Cardiac muscle cell (in vitro differentiated cells and primary cell): ENCODE measurements at regions not wholly inside any gene's neighbourhood (a gene's known extent, or its start where the extent isn't known, plus 50 kb on each side); places are given as distances from the start of the nearest gene placed in this dataset.
"Not testable (repeated sequence)": the region's sequence is repeated elsewhere in the genome, so short reads cannot be mapped to it uniquely, and the experiment has no call there.

Experiments used
- DNase-seq, 2 donors: peaks; one replicate each; pipeline versions ENCODE4 v3.0.0 to v3.0.0-alpha.2; 2010 to 2017; ENCODE audit warnings: low read depth in 1 of 2, low spot score in 1 of 2
- H3K27ac ChIP-seq: fragments of 200-600 bp; sonication (generic); 2 replicates; pipeline ENCODE4 v1.5.1; 2016
- H3K27me3 ChIP-seq: fragments of 200-600 bp; sonication (generic); 2 replicates; pipeline ENCODE4 v1.6.0; 2016; ENCODE audit warnings: control low read depth
- H3K36me3 ChIP-seq: fragments of 200-600 bp; sonication (generic); 2 replicates; pipeline ENCODE4 v1.5.1; 2016; ENCODE audit warnings: control low read depth
- H3K4me1 ChIP-seq: fragments of 200-600 bp; sonication (generic); 2 replicates; pipeline ENCODE4 v1.8.1; 2017; ENCODE audit warnings: low read depth, mild to moderate bottlenecking, mixed run types
- H3K4me3 ChIP-seq: fragments of 200-600 bp; sonication (generic); 2 replicates; pipeline ENCODE4 v1.5.1; 2016; ENCODE audit warnings: mild to moderate bottlenecking
- H3K9me3 ChIP-seq: fragments of 200-600 bp; sonication (generic); 2 replicates; pipeline ENCODE4 v1.5.1; 2017; ENCODE audit warnings: low read depth, mild to moderate bottlenecking, control low read depth
- CTCF ChIP-seq: IDR thresholded peaks from 2 replicates; pipeline ENCODE4 v1.5.1; 2012; ENCODE audit warnings: low read depth, mild to moderate bottlenecking, low read length

GRCh38 chr3:168933614-168934013 lies 729.9 kb downstream of the MECOM start:
- peak in 1 of 2 donors; percentile 5 for DNase-seq
- Histone ChIP-seq H3K36me3 (no peaks in the 10 kb centered on the region), H3K27me3 (no peaks in the 10 kb centered on the region), H3K27ac (no peak overlapping the region), H3K4me3 (no peak overlapping the region), H3K4me1 (no peaks in the 10 kb centered on the region), H3K9me3 (no peaks in the 10 kb centered on the region)
- no peak for TF ChIP-seq CTCF

GRCh38 chr3:168929997-168930396 lies 733.5 kb downstream of the MECOM start:
- not testable (repeated sequence) for H3K4me1 ChIP-seq, H3K4me3 ChIP-seq, DNase-seq, H3K36me3 ChIP-seq, H3K27me3 ChIP-seq, H3K9me3 ChIP-seq, H3K27ac ChIP-seq

GRCh38 chr3:168926426-168926825 lies 737.1 kb downstream of the MECOM start:
- Histone ChIP-seq H3K4me3 (no peak overlapping the region), H3K27me3 (no peaks in the 10 kb centered on the region), H3K9me3 (no peaks in the 10 kb centered on the region), H3K27ac (no peak overlapping the region), H3K4me1 (peaks cover 8% of the 10 kb centered on the region), H3K36me3 (no peaks in the 10 kb centered on the region)
- DNase-seq = no peak
- no peak for TF ChIP-seq CTCF

- H3K9me3 ChIP-seq = no peaks in the 10 kb centered on the region
- H3K36me3 ChIP-seq = no peaks in the 10 kb centered on the region
- no peak for DNase-seq
- H3K4me1 ChIP-seq = peaks cover 8% of the 10 kb centered on the region
- no peaks in the 10 kb centered on the region for H3K27me3 ChIP-seq
- H3K27ac ChIP-seq = no peak overlapping the region
- no peak for TF ChIP-seq CTCF
- H3K4me3 ChIP-seq = no peak overlapping the region
These were observed 737.9 kb downstream of the MECOM start for GRCh38 chr3:168925568-168925967.

GRCh38 chr3:168914662-168915061 lies 748.9 kb downstream of the MECOM start:
- Histone ChIP-seq H3K36me3 (no peaks in the 10 kb centered on the region), H3K9me3 (no peaks in the 10 kb centered on the region), H3K27ac (no peak overlapping the region), H3K4me1 (no peaks in the 10 kb centered on the region), H3K27me3 (no peaks in the 10 kb centered on the region), H3K4me3 (no peak overlapping the region)
- peak in 1 of 2 donors; percentile 3 for DNase-seq
- TF ChIP-seq CTCF = no peak

- no peaks in the 10 kb centered on the region for H3K9me3 ChIP-seq
- peak in 1 of 2 donors; percentile 2 for DNase-seq
These were observed 754.3 kb downstream of the MECOM start for GRCh38 chr3:168909260-168909659.

More at GRCh38 chr3:168909260-168909659, 754.3 kb downstream of the MECOM start:
- no peak overlapping the region for H3K27ac ChIP-seq
- no peak for TF ChIP-seq CTCF
- H3K4me3 ChIP-seq = no peak overlapping the region
- no peaks in the 10 kb centered on the region for H3K27me3 ChIP-seq
- H3K4me1 ChIP-seq = no peaks in the 10 kb centered on the region
- H3K36me3 ChIP-seq = no peaks in the 10 kb centered on the region
